Lower leg skin (tissue), 3 donors: ENCODE measurements at regions not wholly inside any gene's neighbourhood (a gene's known extent, or its start where the extent isn't known, plus 50 kb on each side); places are given as distances from the start of the nearest gene placed in this dataset.

ENCODE experiments used
- POLR2A ChIP-seq, 2 donors: fragments of 450-650 bp; IDR thresholded peaks; one replicate each; pipeline ENCODE4 v1.6.1; 2016 to 2017; ENCODE audit warnings: antibody characterized with exemption in 2 of 2, mild to moderate bottlenecking in 1 of 2, moderate library complexity in 1 of 2
- TF ChIP-seq, protein P1 (sequence below), 3 donors: fragments of 450-650 bp; IDR thresholded peaks; one replicate each; pipeline ENCODE4 v1.5.1; 2016; ENCODE audit warnings: antibody characterized with exemption in 3 of 3, mild to moderate bottlenecking in 3 of 3, moderate library complexity in 2 of 3

DNA sequence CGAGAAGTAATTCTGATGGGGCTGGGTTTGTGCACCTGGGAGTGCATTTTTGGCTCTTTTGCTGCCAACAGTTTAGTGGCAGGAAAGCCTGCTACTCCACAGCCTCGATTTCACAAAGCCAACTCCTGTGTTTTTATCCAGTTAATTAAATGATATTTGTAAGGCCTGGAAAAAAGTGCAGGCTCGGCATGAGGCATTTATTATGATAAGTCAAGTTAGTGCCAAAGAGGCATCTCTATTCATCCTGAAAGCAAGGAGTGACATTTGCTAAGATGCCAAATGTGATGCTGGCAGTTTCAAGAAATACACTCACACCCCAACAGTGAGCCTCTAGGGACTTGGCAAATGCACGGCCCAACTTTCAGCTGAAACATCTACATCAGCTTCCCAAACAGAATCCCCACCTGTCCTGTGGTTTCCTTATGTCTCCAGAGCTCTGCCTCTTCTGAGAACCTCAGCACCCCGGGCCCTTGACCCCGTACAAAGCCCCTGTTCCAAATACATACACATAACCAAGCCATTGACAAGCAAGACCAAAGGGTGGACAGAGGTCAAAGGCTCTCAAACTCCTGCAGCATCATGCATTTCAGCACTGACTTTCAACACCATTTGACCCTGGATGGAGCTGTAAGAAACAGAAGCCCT, 955.1 kb upstream of the TMEM132C start:
- TF ChIP-seq, protein P1, sequence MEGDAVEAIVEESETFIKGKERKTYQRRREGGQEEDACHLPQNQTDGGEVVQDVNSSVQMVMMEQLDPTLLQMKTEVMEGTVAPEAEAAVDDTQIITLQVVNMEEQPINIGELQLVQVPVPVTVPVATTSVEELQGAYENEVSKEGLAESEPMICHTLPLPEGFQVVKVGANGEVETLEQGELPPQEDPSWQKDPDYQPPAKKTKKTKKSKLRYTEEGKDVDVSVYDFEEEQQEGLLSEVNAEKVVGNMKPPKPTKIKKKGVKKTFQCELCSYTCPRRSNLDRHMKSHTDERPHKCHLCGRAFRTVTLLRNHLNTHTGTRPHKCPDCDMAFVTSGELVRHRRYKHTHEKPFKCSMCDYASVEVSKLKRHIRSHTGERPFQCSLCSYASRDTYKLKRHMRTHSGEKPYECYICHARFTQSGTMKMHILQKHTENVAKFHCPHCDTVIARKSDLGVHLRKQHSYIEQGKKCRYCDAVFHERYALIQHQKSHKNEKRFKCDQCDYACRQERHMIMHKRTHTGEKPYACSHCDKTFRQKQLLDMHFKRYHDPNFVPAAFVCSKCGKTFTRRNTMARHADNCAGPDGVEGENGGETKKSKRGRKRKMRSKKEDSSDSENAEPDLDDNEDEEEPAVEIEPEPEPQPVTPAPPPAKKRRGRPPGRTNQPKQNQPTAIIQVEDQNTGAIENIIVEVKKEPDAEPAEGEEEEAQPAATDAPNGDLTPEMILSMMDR (IDR thresholded peaks at IDR 0.05): no peak
- TF ChIP-seq POLR2A (IDR thresholded peaks at IDR 0.05): no peak
